BLaER1 (cell line): ENCODE measurements at regions not wholly inside any gene's neighbourhood (a gene's known extent, or its start where the extent isn't known, plus 50 kb on each side); places are given as distances from the start of the nearest gene placed in this dataset.

Source experiments
- H3K27ac ChIP-seq: shearing (Covaris generic); formaldehyde crosslinking; 2 replicates; pipeline ENCODE4 v1.8.1; 2022
- H3K27me3 ChIP-seq: shearing (Covaris generic); formaldehyde crosslinking; 2 replicates; pipeline ENCODE4 v1.8.1; 2022
- H3K36me3 ChIP-seq: shearing (Covaris generic); formaldehyde crosslinking; 2 replicates; pipeline ENCODE4 v1.8.1; 2022
- H3K4me1 ChIP-seq: shearing (Covaris generic); formaldehyde crosslinking; 2 replicates; pipeline ENCODE4 v1.8.1; 2022
- H3K4me2 ChIP-seq: shearing (Covaris generic); formaldehyde crosslinking; 2 replicates; pipeline ENCODE4 v1.8.1; 2022
- H3K4me3 ChIP-seq: shearing (Covaris generic); formaldehyde crosslinking; 2 replicates; pipeline ENCODE4 v1.8.1; 2022
- H3K9ac ChIP-seq: shearing (Covaris generic); formaldehyde crosslinking; 2 replicates; pipeline ENCODE4 v1.8.1; 2022
- H3K9me3 ChIP-seq: shearing (Covaris generic); formaldehyde crosslinking; 2 replicates; pipeline ENCODE4 v1.8.1; 2022
- H4K20me1 ChIP-seq: shearing (Covaris generic); formaldehyde crosslinking; 2 replicates; pipeline ENCODE4 v1.8.1; 2022
- Cebpa-rat ChIP-seq: shearing (Covaris generic); IDR thresholded peaks from 2 replicates; pipeline ENCODE4 v1.8.1; 2022

- Histone ChIP-seq H3K36me3 (no peaks in the 10 kb centered on the region), H3K4me1 (peaks cover 36% of the 10 kb centered on the region), H4K20me1 (no peaks in the 10 kb centered on the region), H3K27me3 (no peaks in the 10 kb centered on the region), H3K9me3 (0 out of 2 replicates have a peak, but pooled peaks cover 8% of the 10 kb centered on the region), H3K4me3 (no peak overlapping the region), H3K4me2 (no peak overlapping the region), H3K27ac (no peak overlapping the region), H3K9ac (no peak overlapping the region)
- no peak for TF ChIP-seq Cebpa-rat
Measured at GRCh38 chr6:169930799-169931198, 179.4 kb downstream of the ERMARD start.

- Histone ChIP-seq H4K20me1 (no peaks in the 10 kb centered on the region), H3K36me3 (no peaks in the 10 kb centered on the region), H3K27ac (no peak overlapping the region), H3K9ac (no peak overlapping the region), H3K9me3 (0 out of 2 replicates have a peak, but pooled peaks cover 8% of the 10 kb centered on the region), H3K4me2 (no peak overlapping the region), H3K4me3 (no peak overlapping the region), H3K4me1 (peaks cover 9% of the 10 kb centered on the region), H3K27me3 (no peaks in the 10 kb centered on the region)
- no peak for TF ChIP-seq Cebpa-rat
Measured at GRCh38 chr6:169927711-169928110, 176.3 kb downstream of the ERMARD start.

- H3K27me3 ChIP-seq, result no peaks in the 10 kb centered on the region
- no peaks in the 10 kb centered on the region for H4K20me1 ChIP-seq
- no peaks in the 10 kb centered on the region for H3K36me3 ChIP-seq
- H3K4me1 ChIP-seq, result peaks cover 12% of the 10 kb centered on the region
- no peak for TF ChIP-seq Cebpa-rat
- no peak overlapping the region for H3K4me3 ChIP-seq
- no peak overlapping the region for H3K9ac ChIP-seq
- no peak overlapping the region for H3K4me2 ChIP-seq
- H3K27ac ChIP-seq, result no peak overlapping the region
- 0 out of 2 replicates have a peak, but pooled peaks cover 8% of the 10 kb centered on the region for H3K9me3 ChIP-seq
Measured at GRCh38 chr6:169926617-169927417, 175.4 kb downstream of the ERMARD start.

GRCh38 chr6:169923468-169924464 lies 172.3 kb downstream of the ERMARD start:
- Histone ChIP-seq H3K4me2 (no peak overlapping the region), H3K9me3 (no peaks in the 10 kb centered on the region), H3K27me3 (no peaks in the 10 kb centered on the region), H3K9ac (no peak overlapping the region), H3K4me1 (peaks cover 29% of the 10 kb centered on the region), H4K20me1 (no peaks in the 10 kb centered on the region), H3K36me3 (no peaks in the 10 kb centered on the region), H3K27ac (no peak overlapping the region), H3K4me3 (no peak overlapping the region)
- no peak for TF ChIP-seq Cebpa-rat

- no peaks in the 10 kb centered on the region for H3K27me3 ChIP-seq
- H3K4me1 ChIP-seq, result peaks cover 38% of the 10 kb centered on the region
- no peak for TF ChIP-seq Cebpa-rat
- no peaks in the 10 kb centered on the region for H4K20me1 ChIP-seq
- peak overlapping the region; percentile 71 for H3K9ac ChIP-seq
- peak overlapping the region; percentile 91 for H3K4me2 ChIP-seq
- no peak overlapping the region for H3K4me3 ChIP-seq
- H3K36me3 ChIP-seq, result no peaks in the 10 kb centered on the region
- no peaks in the 10 kb centered on the region for H3K9me3 ChIP-seq
- peak overlapping the region; percentile 89 for H3K27ac ChIP-seq
Measured at GRCh38 chr6:169921853-169922824, 170.7 kb downstream of the ERMARD start.

DNA sequence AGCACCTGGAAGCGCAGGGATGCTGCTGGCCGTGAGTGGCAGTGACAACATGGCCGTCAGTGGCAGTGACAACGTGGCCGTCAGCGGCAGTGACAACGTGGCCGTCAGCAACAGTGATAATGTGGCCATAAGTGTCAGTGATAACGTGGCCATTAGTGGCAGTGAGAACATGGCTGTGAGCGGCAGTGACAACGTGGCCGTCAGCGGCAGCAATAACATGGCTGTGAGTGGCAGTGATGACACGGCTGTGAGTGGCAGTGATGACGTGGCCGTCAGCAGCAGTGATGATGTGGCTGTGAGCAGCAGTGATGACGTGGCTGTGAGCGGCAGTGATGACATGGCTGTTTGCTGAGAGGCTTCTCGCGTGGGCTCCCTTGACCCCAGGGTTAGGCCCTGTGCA lies 169.8 kb downstream of the ERMARD start:
- peak overlapping the region; percentile 91 for H3K4me2 ChIP-seq
- no peaks in the 10 kb centered on the region for H3K9me3 ChIP-seq
- H3K4me3 ChIP-seq, result no peak overlapping the region
- no peak overlapping the region for H3K9ac ChIP-seq
- TF ChIP-seq Cebpa-rat, result no peak
- H3K27ac ChIP-seq, result no peak overlapping the region
- no peaks in the 10 kb centered on the region for H3K36me3 ChIP-seq
- no peaks in the 10 kb centered on the region for H4K20me1 ChIP-seq
- H3K27me3 ChIP-seq, result no peaks in the 10 kb centered on the region
- H3K4me1 ChIP-seq, result peaks cover 45% of the 10 kb centered on the region

- no peaks in the 10 kb centered on the region for H3K9me3 ChIP-seq
- H3K9ac ChIP-seq, result no peak overlapping the region
- no peaks in the 10 kb centered on the region for H3K36me3 ChIP-seq
- no peak for TF ChIP-seq Cebpa-rat
- no peaks in the 10 kb centered on the region for H3K27me3 ChIP-seq
- H3K4me1 ChIP-seq, result peaks cover 52% of the 10 kb centered on the region
- H4K20me1 ChIP-seq, result no peaks in the 10 kb centered on the region
- H3K27ac ChIP-seq, result no peak overlapping the region
- no peak overlapping the region for H3K4me3 ChIP-seq
- H3K4me2 ChIP-seq, result peak overlapping the region; percentile 91
Measured at GRCh38 chr6:169920359-169921020, 169.1 kb downstream of the ERMARD start.

GRCh38 chr6:169918954-169919549 lies 167.6 kb downstream of the ERMARD start:
- H3K27me3 ChIP-seq, result no peaks in the 10 kb centered on the region
- H3K4me2 ChIP-seq, result no peak overlapping the region
- no peak overlapping the region for H3K4me3 ChIP-seq
- H3K27ac ChIP-seq, result no peak overlapping the region
- no peak for TF ChIP-seq Cebpa-rat
- no peaks in the 10 kb centered on the region for H3K36me3 ChIP-seq
- no peak overlapping the region for H3K9ac ChIP-seq
- H3K4me1 ChIP-seq, result peaks cover 66% of the 10 kb centered on the region
- H4K20me1 ChIP-seq, result no peaks in the 10 kb centered on the region
- no peaks in the 10 kb centered on the region for H3K9me3 ChIP-seq
